ENCODE measurements at regions not wholly inside any gene's neighbourhood (a gene's known extent, or its start where the extent isn't known, plus 50 kb on each side); places are given as distances from the start of the nearest gene placed in this dataset.

DNA sequence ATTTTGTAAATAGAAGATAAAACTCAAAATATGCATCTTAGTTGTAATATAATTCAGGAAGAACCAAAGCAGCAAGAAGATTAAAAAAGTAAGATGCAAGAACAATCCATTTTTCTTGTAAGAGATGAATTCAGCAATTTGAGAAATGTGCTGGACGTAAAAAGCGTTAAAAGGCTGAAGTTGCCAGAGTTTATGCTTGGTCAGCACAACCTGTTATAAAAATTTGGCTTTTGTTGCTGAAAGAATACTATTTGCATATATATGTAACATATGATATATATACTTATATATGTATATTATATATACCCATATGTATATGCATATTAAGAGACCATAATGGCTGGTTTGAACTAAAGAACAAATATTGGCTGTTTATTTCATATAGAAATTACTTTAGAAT is 449.6 kb upstream of the FAM241A start:
- DNase-seq, result no peak
- no peak overlapping the region for H2AFZ ChIP-seq (ENCODE audit: low read length)
- H3K79me2 ChIP-seq (ENCODE audit: low read length), result no peaks in the 10 kb centered on the region
- no peak overlapping the region for H3K27ac ChIP-seq (ENCODE audit: low read length)
- no peaks in the 10 kb centered on the region for H3K27me3 ChIP-seq (ENCODE audit: low read length)
- H3K4me1 ChIP-seq (ENCODE audit: low read length), result no peaks in the 10 kb centered on the region
- H3K36me3 ChIP-seq (ENCODE audit: insufficient read depth, low read length), result no peaks in the 10 kb centered on the region
- H3K9ac ChIP-seq (ENCODE audit: low read length), result no peak overlapping the region
- no peak overlapping the region for H3K4me3 ChIP-seq (ENCODE audit: low read length)
- H3K9me3 ChIP-seq (ENCODE audit: low read length), result no peaks in the 10 kb centered on the region
- no peaks in the 10 kb centered on the region for H4K20me1 ChIP-seq (ENCODE audit: insufficient read depth, low read depth, low read length)
- H3K4me2 ChIP-seq (ENCODE audit: low read depth, low read length, poor library complexity, severe bottlenecking), result no peak overlapping the region
- H3K9me2 ChIP-seq (replicated peaks; ENCODE audit: insufficient read depth, low read length), result no peaks in the 10 kb centered on the region

DNA sequence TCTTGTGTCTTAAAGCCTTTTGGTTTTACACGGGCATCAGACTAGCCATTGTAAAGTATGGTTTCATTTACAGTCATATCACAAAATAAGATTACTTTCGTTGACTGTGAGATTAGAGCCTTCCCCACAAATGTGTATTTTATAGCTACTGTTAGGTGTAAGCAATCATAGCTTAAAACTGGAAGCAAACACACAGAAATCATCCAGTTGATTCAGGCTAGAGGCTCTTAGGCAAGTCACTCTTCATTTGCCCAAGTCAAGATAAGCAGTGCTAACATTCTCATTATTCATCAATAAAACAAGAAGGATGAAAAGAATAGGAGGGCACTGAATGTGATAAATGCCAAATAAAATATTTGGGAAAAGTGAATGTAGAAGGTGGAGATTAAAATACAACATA is 448.7 kb upstream of the FAM241A start:
- no peaks in the 10 kb centered on the region for H3K9me2 ChIP-seq (replicated peaks; ENCODE audit: insufficient read depth, low read length)
- no peak overlapping the region for H3K4me3 ChIP-seq (ENCODE audit: low read length)
- no peak overlapping the region for H3K27ac ChIP-seq (ENCODE audit: low read length)
- H3K36me3 ChIP-seq (ENCODE audit: insufficient read depth, low read length), result no peaks in the 10 kb centered on the region
- H4K20me1 ChIP-seq (ENCODE audit: insufficient read depth, low read depth, low read length), result no peaks in the 10 kb centered on the region
- no peak overlapping the region for H2AFZ ChIP-seq (ENCODE audit: low read length)
- no peaks in the 10 kb centered on the region for H3K9me3 ChIP-seq (ENCODE audit: low read length)
- no peaks in the 10 kb centered on the region for H3K79me2 ChIP-seq (ENCODE audit: low read length)
- no peak overlapping the region for H3K4me2 ChIP-seq (ENCODE audit: low read depth, low read length, poor library complexity, severe bottlenecking)
- no peak for DNase-seq
- no peaks in the 10 kb centered on the region for H3K4me1 ChIP-seq (ENCODE audit: low read length)
- no peaks in the 10 kb centered on the region for H3K27me3 ChIP-seq (ENCODE audit: low read length)
- no peak overlapping the region for H3K9ac ChIP-seq (ENCODE audit: low read length)

DNA sequence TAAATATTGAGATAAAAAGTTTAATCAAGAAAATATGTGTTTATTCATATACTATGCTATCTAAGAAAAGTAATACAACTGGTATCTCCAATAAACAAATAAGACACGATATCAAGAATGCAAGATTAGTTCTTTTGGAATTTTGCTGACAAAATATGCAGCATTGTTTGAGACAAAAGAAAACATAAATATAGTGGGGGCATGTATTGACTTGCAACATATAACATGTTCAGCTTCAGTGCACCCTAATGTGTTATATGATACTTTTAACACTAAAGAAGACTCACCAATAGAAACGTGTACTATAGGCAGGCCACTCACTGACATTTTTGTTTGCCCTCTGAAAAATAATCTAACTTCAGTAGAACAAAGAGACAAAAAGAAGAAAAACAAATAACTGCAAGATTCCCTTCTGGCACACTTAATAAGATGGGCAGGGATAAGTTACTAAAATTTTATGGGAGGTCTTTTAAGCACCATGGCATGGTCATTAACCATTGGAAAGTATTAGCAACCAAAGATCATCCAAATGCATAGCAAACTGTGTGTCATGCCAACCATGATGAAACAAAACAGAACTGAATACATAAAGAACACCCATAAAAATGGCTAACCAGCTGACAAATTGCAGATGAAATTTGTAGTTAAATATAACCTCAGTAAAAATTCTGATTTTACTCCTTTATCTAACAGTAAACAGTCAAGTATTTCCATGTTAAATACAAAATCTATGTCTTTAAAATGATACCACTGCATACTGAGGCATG is 447.9 kb upstream of the FAM241A start:
- DNase-seq, result no peak
- Histone ChIP-seq H3K9me3 (ENCODE audit: low read length) (no peaks in the 10 kb centered on the region), H3K27me3 (ENCODE audit: low read length) (no peaks in the 10 kb centered on the region), H3K9ac (ENCODE audit: low read length) (no peak overlapping the region), H3K9me2 (replicated peaks; ENCODE audit: insufficient read depth, low read length) (no peaks in the 10 kb centered on the region), H4K20me1 (ENCODE audit: insufficient read depth, low read depth, low read length) (no peaks in the 10 kb centered on the region), H3K4me3 (ENCODE audit: low read length) (no peak overlapping the region), H3K4me1 (ENCODE audit: low read length) (no peaks in the 10 kb centered on the region), H3K27ac (ENCODE audit: low read length) (no peak overlapping the region), H3K79me2 (ENCODE audit: low read length) (no peaks in the 10 kb centered on the region), H3K4me2 (ENCODE audit: low read depth, low read length, poor library complexity, severe bottlenecking) (no peak overlapping the region), H2AFZ (ENCODE audit: low read length) (no peak overlapping the region), H3K36me3 (ENCODE audit: insufficient read depth, low read length) (no peaks in the 10 kb centered on the region)

DNA sequence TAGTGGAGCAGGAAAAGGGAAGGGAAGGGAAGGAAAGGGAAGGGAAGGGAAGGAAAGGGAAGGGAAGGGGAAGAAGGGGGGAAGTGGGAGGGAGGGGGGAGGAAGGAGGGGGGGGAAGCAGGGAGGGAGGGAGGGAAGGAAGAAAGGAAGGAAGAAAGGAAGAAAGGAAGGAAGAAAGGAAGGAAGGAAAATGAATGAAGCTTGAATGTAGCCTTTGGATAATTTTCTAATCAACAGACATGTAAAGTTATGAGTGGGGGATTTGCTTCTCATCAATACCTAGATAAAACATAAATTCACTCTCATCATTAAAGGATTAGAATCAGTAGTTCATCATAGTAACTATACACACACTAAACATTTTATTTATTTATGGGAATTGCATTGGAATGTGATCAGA is 446.9 kb upstream of the FAM241A start:
- no peak for DNase-seq
- Histone ChIP-seq H3K9me3 (ENCODE audit: low read length) (no peaks in the 10 kb centered on the region), H3K9me2 (replicated peaks; ENCODE audit: insufficient read depth, low read length) (no peaks in the 10 kb centered on the region), H3K4me1 (ENCODE audit: low read length) (no peaks in the 10 kb centered on the region), H3K9ac (ENCODE audit: low read length) (no peak overlapping the region), H3K27me3 (ENCODE audit: low read length) (no peaks in the 10 kb centered on the region), H2AFZ (ENCODE audit: low read length) (no peak overlapping the region), H3K4me2 (ENCODE audit: low read depth, low read length, poor library complexity, severe bottlenecking) (no peak overlapping the region), H3K4me3 (ENCODE audit: low read length) (no peak overlapping the region), H4K20me1 (ENCODE audit: insufficient read depth, low read depth, low read length) (no peaks in the 10 kb centered on the region), H3K27ac (ENCODE audit: low read length) (no peak overlapping the region), H3K79me2 (ENCODE audit: low read length) (no peaks in the 10 kb centered on the region), H3K36me3 (ENCODE audit: insufficient read depth, low read length) (no peaks in the 10 kb centered on the region)

DNA sequence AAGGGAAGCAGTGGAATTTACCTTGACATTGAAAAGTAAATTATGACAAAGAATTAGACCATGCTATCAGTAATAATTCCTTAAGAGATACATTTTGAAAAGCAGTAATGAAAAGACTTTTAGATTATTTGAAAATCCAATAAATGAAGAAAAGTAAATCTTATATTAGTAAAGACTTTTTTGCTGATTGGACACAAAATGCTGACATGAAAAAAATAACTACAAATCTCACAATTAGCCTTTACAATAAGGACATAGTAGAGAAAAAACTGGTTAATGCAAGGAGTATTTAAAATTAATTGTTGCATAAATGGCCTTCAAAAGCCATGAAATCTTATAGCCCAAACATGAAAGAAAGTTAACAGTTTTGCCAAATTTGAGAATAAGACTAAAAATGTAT is 446.1 kb upstream of the FAM241A start:
- Histone ChIP-seq H3K36me3 (ENCODE audit: insufficient read depth, low read length) (no peaks in the 10 kb centered on the region), H3K4me1 (ENCODE audit: low read length) (no peaks in the 10 kb centered on the region), H3K4me3 (ENCODE audit: low read length) (no peak overlapping the region), H3K9ac (ENCODE audit: low read length) (no peak overlapping the region), H3K9me2 (replicated peaks; ENCODE audit: insufficient read depth, low read length) (no peaks in the 10 kb centered on the region), H4K20me1 (ENCODE audit: insufficient read depth, low read depth, low read length) (no peaks in the 10 kb centered on the region), H3K27ac (ENCODE audit: low read length) (no peak overlapping the region), H3K4me2 (ENCODE audit: low read depth, low read length, poor library complexity, severe bottlenecking) (no peak overlapping the region), H3K27me3 (ENCODE audit: low read length) (no peaks in the 10 kb centered on the region), H3K79me2 (ENCODE audit: low read length) (no peaks in the 10 kb centered on the region), H3K9me3 (ENCODE audit: low read length) (no peaks in the 10 kb centered on the region), H2AFZ (ENCODE audit: low read length) (no peak overlapping the region)
- DNase-seq, result no peak

DNA sequence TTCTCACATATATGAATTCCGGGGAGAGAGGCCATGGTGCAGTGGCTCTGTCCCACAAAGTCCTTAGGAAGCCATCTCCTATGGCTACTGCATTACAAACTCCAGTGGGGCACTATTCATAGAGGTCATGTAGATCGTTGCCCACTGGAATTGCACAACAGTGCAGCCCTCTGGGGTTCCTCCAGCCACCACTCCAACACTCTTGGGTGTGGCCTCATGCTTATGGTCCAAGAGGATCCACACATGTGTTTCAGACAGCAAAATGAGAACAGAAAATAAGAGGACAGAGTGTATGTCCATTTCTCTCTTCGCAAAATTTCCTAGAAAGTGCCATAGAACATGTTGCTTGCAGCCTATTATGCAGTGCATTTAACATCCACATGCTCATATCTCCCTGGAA is 444.2 kb upstream of the FAM241A start:
- Histone ChIP-seq H3K9ac (ENCODE audit: low read length) (no peak overlapping the region), H3K27me3 (ENCODE audit: low read length) (no peaks in the 10 kb centered on the region), H3K36me3 (ENCODE audit: insufficient read depth, low read length) (no peaks in the 10 kb centered on the region), H3K79me2 (ENCODE audit: low read length) (no peaks in the 10 kb centered on the region), H2AFZ (ENCODE audit: low read length) (no peak overlapping the region), H4K20me1 (ENCODE audit: insufficient read depth, low read depth, low read length) (no peaks in the 10 kb centered on the region), H3K9me2 (replicated peaks; ENCODE audit: insufficient read depth, low read length) (no peaks in the 10 kb centered on the region), H3K9me3 (ENCODE audit: low read length) (no peaks in the 10 kb centered on the region), H3K4me1 (ENCODE audit: low read length) (no peaks in the 10 kb centered on the region), H3K27ac (ENCODE audit: low read length) (no peak overlapping the region), H3K4me2 (ENCODE audit: low read depth, low read length, poor library complexity, severe bottlenecking) (no peak overlapping the region), H3K4me3 (ENCODE audit: low read length) (no peak overlapping the region)
- no peak for DNase-seq

DNA sequence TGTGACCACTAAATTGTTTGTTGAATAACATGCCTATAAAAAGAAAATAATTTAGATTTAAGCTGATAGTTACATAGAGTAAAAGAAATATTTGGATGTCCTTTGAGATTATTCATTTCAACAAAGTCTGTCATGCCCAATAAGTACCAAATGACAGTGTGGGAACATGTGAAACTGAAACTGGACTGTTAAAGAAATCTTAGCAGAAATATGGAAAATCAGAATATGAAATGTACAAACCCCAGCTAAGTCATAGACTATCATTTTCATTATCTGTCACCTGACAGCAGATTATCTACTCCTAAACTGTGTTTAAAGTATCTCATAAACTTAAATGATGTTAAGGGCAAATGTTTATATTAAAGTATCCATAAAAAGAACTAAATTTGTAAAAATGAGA is 437.8 kb upstream of the FAM241A start:
- H4K20me1 ChIP-seq (ENCODE audit: insufficient read depth, low read depth, low read length), result no peaks in the 10 kb centered on the region
- H2AFZ ChIP-seq (ENCODE audit: low read length), result no peak overlapping the region
- no peak overlapping the region for H3K4me2 ChIP-seq (ENCODE audit: low read depth, low read length, poor library complexity, severe bottlenecking)
- H3K9me3 ChIP-seq (ENCODE audit: low read length), result no peaks in the 10 kb centered on the region
- H3K9me2 ChIP-seq (replicated peaks; ENCODE audit: insufficient read depth, low read length), result no peaks in the 10 kb centered on the region
- H3K9ac ChIP-seq (ENCODE audit: low read length), result no peak overlapping the region
- H3K79me2 ChIP-seq (ENCODE audit: low read length), result no peaks in the 10 kb centered on the region
- no peaks in the 10 kb centered on the region for H3K36me3 ChIP-seq (ENCODE audit: insufficient read depth, low read length)
- H3K27me3 ChIP-seq (ENCODE audit: low read length), result no peaks in the 10 kb centered on the region
- no peak overlapping the region for H3K27ac ChIP-seq (ENCODE audit: low read length)
- H3K4me1 ChIP-seq (ENCODE audit: low read length), result no peaks in the 10 kb centered on the region
- H3K4me3 ChIP-seq (ENCODE audit: low read length), result no peak overlapping the region
- no peak for DNase-seq

DNA sequence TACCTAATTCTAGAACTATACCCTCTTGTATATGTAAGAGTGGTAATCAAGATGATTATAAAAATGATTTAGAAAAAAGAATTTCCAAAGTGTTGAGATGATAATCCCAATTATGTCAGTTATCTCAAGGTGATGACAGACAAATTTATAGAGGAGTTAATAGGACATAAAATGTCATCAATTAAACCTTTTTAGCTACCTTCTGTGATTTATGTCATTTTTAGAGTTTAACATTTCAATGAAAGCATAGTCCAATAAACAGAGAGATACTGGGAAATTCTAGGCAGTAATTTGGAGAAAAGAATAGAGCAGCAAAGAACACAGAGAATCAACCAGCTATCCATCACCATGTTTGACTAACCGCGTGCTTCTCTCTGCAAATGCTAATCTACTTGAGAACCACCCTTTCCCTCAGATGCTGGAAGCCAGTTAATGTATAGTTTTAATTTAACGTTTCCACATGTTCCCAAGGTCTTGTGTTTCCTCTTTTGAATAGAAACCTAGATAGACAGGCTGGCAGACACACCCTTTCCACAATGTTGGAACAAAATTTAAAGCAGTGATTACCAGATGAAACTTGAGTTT is 433.1 kb upstream of the FAM241A start:
- Histone ChIP-seq H3K9ac (ENCODE audit: low read length) (no peak overlapping the region), H4K20me1 (ENCODE audit: insufficient read depth, low read depth, low read length) (no peaks in the 10 kb centered on the region), H3K27me3 (ENCODE audit: low read length) (no peaks in the 10 kb centered on the region), H3K27ac (ENCODE audit: low read length) (no peak overlapping the region), H3K36me3 (ENCODE audit: insufficient read depth, low read length) (no peaks in the 10 kb centered on the region), H3K4me3 (ENCODE audit: low read length) (no peak overlapping the region), H3K4me2 (ENCODE audit: low read depth, low read length, poor library complexity, severe bottlenecking) (no peak overlapping the region), H3K9me3 (ENCODE audit: low read length) (no peaks in the 10 kb centered on the region), H3K79me2 (ENCODE audit: low read length) (no peaks in the 10 kb centered on the region), H2AFZ (ENCODE audit: low read length) (no peak overlapping the region), H3K4me1 (ENCODE audit: low read length) (no peaks in the 10 kb centered on the region), H3K9me2 (replicated peaks; ENCODE audit: insufficient read depth, low read length) (no peaks in the 10 kb centered on the region)
- DNase-seq, result no peak

All from Karpas-422 (cell line).